Activated effector memory CD4-positive, alpha-beta T cell treated with anti-CD3 and anti-CD28 coated beads, Interleukin-2, amount 50 U/mL, for 16 hours (primary cell): ENCODE measurements at regions not wholly inside any gene's neighbourhood (a gene's known extent, or its start where the extent isn't known, plus 50 kb on each side); places are given as distances from the start of the nearest gene placed in this dataset.

ENCODE experiments used
- DNase-seq: peaks from one replicate; pipeline ENCODE4 v3.0.0-alpha.2; 2020

DNA sequence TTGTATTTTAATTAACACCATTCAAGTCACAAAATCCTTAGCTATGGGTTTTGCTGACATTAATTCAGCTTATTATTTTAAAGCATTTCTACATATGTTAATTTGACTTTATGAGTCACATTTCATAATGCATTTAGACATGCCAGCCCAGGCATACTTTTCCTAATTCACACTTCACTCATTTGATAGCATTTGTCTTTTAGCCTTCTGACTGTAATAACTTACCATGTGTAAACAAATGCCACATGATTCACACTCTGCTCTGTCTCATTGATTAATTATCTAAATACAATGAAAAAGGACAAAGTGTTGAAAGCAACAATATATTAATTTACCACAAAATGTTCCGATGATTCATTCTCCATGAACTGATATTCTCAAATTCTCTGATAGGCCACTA is 927.8 kb upstream of the EPHA6 start:
- DNase-seq = no peak

DNA sequence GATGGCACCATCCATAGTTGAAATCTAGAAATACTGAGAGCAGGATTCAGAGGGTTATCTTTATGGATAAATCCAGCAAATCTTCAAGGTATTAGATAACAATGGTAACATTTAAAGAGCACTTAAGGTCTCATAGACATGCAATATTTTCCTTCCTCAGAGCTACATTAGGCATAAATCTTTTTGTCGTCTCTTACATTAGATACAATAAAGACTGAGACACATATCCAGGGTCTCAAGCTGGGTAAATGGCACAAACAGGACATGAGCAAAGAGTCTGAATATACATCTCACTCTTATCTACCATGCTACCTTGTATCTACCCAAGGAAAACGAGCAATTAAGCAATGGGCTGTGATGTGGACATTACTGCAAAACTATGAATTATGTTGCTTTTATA is 927.3 kb upstream of the EPHA6 start:
- no peak for DNase-seq

DNA sequence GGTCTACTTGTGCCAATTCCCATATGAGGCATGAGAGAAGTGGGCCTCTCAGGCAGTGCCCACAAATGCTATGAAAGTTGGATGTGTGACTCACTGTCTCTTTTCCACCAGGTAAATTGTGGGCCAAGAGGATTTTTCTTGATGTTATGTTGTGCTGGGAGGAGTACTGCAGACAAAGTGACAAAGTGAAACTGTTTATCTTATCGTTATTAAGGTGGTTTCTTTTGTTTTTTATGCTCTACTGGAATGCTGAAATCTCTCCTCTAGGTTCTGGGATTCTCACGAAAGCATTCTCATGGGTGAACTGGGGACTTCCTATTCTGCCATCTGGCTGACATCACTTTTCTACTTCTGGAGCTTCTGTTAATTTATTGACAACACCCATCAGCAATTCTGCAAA is 919.6 kb upstream of the EPHA6 start:
- no peak for DNase-seq

DNA sequence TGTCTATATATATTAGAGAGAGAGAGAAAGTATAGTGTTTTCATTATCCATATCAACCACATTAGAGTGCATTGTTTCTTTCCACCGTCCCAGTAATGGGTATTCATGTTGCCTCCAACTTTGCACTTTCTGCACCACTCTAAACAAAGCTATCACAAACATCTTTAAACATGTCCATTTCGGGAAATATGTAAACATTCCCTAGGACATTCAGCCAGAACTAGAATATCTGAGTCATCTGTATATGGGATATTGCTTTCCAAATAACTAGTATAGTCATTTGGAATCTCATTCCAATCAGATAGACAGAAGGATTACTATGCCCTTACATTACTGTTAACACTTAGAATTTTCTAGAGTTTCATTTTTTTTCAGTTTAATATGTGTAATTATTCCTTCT is 914.9 kb upstream of the EPHA6 start:
- no peak for DNase-seq

DNA sequence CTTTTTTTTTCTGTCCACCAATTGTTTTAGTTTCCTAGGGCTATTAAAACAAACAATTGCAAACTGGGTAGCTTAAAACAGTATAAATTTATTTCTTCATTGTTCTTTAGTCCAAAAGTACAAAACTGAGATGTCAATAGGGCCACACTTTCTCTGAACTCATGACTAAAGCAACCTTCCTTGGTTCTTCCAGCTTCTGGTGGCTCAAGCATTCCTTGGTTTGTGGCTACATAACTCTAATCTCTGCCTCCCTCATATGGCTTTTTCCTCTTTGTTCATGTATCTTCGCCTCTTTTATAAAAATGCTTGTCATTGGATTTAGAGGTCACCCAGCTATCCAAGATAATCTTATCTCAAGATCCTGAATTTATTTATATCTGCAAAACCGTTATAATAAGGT is 914.5 kb upstream of the EPHA6 start:
- DNase-seq = no peak

DNA sequence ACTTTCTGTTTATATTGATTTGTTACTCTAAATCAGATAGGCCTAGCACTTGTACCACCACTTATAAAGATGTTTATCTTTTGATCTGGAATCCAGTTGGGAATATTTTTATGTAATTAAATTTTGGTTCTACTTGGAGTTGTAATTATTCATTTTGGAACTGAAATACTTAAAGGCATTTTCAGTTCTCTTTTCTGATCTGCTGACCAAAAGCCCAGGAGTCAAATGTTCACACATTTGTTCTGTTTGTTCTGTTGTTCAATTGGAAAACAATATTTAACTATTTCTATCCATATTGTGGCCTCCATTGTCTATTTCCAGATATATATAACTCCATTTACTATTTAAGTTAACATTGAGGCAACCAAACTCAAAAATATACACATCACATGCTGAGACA is 912.4 kb upstream of the EPHA6 start:
- no peak for DNase-seq

DNA sequence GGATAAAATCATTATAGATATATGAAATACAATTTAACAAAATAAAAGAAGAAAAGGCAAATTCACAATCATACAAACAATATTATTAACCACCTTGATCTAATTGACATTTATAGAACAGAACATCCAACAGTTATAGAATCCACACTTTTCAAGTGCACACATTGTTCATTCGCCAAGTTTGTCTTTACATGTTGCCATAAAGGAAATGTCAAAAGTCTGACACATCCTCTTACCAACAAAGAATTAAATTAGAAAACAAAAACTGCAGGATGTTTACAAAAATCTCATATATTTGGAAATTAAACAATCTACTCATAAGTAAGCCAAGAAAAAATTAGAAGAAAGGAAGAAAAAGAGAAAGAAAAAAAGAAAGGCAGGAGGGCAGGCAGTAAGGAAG is 909.2 kb upstream of the EPHA6 start:
- no peak for DNase-seq

DNA sequence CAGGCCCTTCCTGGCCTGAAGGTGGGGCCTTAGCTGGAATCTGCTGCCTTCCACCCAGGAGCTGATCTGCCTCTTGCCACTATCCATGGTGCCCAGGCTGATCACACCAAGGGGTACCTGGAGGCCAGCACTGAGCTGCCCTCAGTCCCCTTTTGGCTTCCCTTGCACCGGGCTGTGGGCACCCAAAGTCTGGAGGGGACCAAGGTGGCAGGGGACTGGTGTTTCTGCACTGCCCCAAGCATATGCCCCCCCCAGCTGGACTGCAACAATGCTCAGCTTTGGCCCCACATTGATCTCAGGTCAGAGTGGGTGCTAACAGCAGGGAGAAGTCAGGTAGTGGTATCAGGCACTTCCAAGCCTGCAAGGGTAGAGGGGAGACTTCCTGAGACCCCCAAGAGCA is 902.6 kb upstream of the EPHA6 start:
- DNase-seq = no peak

DNA sequence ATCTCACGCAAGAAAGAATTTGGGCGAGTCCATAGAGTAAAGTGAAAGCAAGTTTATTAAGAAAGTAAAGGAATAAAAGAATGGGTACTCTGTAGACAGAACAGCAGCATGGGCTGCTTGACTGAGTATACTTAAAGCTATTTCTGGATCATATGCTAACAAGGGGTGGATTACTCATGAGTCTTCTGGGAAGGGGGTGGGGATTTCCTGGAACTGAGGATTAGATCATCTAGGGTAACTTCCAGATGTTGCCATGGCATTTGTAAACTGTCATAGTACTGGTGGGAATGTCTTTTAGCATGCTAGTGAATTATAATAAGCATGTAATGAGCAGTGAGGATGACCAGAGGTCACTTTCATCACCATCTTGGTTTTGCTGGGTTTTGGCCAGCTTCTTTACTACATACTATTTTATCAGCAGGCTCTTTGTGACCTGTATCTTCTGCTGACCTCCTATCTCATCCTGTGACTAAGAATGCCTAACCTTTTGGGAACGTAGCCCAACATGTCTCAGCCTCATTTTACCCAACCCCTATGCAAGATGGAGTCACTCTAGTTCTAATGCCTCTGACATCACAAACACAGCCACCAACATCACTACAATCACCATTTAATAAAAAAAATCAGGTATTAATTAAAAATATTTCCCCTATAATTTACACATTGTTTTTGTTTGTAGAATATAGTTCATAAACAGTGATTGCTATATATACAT is 890.7 kb upstream of the EPHA6 start:
- no peak for DNase-seq

DNA sequence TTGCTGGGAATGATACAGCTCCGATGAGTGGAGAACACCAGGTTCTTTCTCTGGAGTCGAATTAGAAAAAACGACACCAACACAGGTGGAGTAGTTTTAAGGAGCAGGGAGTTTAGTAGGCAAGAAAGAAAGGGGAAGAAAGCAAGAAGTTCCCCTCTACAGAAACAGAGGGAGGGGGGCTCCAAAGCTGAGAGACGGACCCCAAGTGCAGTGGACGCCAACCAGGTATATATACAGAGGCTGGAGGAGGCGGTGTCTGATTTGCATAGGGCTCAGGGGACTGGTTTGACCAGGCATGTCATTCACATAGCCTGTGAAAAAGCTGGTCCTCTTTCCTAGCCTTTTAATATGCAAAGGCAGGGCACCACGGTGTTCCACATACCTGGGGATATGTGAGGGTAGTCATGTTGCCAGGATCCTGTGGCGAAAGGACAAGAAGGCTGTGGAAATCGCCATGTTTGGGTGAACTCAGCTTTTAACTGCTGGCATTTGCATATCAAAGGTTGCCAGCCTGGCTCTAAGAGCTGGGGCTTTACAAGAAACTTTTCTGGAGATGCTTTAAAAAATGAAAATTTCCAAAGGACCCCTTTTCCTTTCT is 887.4 kb upstream of the EPHA6 start:
- no peak for DNase-seq

DNA sequence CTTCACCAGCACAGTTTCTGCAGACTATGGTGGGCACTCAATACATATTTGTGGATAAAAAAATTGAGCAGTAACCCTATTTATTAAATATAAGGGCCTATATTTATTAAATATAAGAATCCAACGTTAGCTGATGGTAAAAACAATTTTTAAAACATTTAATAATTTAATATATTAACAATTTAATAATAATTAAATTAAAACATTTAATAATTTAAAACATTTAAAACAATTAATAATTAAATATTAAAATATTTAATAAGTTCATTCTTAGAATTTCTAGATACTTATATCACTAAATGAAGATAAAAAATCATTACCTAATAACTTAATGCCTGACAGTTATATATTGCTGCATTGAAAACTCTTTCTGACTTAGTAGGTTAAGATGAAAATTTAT is 880.2 kb upstream of the EPHA6 start:
- DNase-seq = no peak

DNA sequence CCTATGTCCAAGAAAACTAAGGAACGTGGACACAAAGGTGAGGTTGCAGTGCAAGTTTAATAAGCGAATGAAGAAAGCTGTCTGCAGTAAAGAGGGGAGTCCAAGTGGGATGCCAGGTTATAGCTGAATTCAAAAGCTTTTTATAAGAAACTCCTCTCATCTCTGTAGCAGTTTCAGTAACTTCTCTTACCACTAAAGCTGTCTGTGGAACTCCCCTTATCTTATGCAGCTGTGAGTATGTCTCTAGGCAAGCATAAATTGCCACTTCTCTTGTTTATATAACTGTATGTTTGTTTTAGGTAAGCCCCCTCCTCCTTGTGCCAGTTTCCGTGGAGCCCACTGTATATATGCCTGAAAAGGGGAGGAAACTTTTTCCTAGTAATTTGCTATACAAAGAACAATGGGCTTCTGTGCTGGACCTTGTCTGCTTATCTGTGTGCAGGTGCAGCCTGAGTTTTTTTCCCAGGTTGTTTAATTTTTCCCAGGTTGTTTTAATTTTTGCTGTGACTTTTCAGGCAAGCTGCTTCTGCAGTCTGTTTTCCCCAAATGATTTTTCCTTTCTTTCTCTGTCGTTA is 875.1 kb upstream of the EPHA6 start:
- no peak for DNase-seq

DNA sequence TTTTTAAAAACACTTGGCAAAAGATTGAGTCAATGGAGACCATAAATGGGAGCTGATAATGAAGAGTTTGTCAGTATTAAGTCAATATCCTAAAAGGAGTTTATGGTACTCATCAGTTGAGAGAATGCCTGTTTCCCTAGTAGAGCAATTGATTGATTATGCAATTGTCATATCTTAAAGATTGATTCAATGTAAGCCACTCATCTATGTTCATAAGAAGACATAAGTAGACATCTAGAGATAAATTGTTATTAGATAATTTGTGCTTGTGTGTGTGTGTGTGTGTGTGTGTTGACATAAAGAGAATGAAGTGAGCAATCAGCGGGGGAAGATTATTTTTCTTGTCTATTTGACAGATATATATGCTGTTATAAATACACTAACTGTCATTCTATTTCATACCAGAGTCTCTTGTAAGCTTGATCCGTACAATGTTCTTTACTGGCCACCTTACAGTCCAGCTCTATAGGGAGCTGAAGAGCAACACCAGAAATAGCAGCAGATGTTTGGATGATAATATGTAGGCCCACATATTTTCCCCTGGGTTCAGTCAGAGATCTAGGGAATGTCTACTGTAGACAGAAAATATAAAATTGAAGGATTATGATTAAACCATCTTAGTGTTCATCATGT is 848.6 kb upstream of the EPHA6 start:
- no peak for DNase-seq

DNA sequence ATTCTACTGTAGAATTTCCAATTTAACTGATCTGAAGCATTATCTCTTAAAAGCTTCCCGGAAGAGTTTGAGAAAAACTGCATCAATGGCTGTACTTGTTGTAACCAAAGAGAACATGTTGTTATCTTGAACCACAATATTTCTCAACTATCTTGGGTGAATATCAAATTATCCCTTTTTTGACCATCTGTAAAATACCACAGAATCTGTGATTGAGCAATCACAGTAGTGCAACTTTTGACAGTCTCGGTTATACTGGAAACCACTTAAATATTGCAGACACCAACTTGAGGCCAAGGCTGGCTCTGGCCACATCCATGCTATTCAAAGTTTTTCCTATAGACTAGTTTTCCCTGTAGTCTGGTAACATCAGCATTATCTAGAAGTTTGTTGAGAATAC is 842.8 kb upstream of the EPHA6 start:
- DNase-seq = no peak

DNA sequence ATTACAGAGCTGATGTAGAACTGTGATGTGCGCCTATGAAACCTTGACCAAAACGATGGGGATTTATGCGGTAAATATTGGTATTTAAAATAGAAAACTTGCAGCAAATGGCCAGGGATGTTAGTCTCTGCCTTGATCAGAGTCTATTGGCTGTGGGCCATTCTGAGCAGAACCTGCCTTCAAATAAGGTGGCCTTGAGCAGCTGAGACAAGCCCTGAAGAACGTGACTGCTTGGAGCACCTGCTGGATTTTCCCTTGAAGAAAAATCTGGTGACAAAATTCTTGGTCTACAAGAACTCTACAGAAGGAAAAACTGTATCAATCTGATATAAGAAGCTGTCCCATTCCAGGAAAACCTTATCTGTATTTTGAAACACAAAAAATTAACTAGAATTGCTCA is 820.1 kb upstream of the EPHA6 start:
- no peak for DNase-seq

DNA sequence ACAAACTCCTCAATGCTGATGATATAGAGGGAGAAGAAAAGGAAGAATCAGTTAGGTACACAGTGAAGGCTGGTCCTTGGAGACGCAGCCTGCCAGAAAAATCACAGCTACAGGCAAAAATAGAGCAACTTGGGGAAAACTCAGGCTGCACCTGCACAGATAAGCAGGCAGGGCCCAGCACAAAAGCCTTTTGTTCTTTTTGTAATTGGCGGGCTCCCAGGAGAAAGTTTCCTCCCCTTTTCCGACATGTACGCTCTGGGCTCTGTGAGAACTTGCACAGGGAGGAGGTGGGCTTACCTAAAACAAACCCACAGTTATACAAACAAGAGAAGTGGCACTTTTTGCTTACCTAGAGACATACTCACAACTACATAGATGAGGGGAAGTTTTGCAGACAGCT is 813.4 kb upstream of the EPHA6 start:
- no peak for DNase-seq

DNA sequence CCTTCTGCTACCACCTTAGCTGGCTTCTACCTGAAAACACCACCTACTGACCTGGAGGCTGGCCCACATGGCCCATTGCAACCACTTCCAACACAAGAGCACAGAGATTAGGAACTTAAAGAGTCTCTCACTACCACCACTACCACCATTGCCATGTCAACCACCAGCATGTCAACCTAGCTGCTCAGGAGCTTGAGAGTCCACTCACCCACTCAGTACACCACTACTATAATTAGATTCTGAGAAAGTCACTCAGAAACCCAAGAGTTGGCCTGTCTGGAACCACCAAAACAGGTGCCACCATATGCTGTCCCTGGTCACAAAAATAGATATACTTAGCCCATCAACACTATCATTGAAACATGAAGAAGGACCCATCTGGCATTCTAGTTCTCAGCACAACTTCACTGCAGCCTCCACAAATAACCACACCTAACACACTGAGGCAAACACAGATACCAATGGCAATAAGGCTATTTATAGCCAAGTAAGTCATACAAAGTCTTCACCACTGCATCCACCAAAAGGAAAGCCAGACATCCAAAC is 806.7 kb upstream of the EPHA6 start:
- no peak for DNase-seq

DNA sequence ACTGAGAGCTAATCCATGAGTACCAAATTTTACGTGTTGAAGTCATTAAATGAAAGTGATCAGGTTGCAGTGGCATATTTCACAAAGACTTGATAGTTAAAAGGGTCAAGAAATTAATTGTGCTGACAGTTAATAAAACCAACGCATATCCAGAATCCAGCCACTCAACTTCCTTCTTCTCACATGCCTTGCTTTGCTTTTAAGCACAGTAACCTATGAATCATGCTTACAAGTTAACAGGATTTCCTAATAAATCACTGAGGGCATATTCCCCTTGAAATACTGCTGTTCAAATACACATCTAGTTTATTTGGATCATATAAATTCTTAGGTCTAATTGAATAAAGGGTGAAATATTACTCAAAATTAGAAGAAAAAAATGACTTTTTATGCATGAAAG is 801.5 kb upstream of the EPHA6 start:
- DNase-seq = no peak

DNA sequence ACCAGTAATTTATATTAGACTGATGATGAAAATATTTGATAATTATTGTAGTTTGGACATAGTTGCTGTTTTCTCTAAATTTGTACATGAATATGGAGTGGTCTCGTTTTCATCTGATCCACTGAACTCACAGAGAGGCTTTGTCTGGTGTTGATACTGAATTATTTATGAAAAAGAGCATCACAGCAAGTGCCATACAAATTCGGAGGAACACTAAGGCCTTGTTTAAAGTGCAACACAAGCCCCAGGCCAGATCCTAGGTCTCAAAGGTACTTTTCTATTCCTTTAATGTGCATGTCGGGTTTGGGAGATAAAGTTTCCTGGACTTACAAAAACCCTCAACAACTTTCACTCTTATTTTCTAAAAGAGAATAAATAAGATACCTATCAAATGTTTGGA is 796.8 kb upstream of the EPHA6 start:
- DNase-seq = no peak

DNA sequence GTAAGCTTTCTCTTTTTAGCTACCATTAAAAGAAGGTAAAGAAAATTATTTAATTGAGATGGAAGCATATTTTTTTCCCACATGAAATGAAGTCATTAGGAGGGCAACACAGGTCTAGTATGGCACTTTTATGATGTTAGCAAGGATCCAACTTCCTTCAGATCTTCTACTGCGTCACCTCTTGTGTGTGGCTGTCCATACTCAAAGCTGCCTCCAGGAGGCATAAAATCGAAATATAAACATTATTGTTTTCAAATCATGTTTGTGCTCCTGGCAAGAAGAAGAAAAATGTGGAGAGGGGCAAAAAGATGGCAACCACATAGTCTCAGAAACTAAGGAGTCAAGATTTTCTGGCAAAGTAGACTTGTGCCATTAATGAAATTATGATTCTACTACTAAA is 791.7 kb upstream of the EPHA6 start:
- no peak for DNase-seq

DNA sequence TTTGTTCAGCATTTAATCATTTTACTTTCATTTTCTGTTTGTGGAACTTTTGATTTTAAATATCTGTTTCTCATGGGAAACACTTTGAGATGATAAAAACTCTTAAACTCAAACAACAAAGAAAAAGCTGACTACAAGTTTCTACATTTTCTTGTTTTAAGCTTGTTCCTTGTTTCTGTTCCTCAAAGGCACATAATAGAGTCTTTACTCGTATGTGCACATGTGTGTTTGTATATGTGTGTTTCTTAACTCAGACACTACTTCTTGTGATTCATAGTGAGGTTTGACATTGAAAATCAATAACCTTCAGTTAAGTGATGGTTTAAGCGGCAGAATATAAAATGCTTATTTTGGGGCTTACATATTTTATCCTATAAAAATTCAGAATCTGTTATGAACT is 786.7 kb upstream of the EPHA6 start:
- DNase-seq = no peak

DNA sequence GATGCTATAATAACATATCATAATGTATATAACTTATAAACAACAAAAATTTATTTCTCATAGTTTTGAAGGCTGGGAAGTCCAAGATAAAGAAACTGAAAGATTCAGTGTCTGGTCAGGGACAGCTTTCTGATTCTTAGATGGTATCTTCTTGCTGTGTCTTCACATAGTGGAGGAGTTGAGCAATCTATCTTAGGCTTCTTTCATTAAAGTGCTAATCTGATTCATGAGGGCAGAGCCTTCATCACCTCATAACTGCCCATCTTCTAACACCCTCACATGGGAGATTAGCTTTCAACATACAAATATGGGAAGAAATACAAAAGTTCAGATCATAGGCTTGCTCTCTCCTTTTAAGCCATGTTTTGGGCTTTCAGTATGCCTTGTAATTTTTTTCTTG is 774.8 kb upstream of the EPHA6 start:
- DNase-seq = no peak

DNA sequence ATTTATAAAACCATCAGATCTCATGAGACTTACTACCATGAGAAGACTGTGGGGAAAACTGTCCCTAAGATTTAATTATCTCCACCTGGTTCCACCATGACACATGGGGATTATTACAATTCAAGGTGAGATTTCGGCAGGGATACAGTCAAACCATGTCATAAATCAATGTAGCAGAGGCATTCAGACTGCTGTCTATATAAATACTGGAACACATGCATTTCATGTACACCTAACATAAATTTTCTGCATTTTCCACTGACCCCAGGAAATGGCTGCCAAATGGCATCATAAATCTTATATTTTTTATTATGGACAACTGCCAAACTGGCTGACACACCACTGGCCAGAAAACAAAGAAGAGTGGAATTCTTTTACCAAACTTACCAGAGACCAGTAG is 755.1 kb upstream of the EPHA6 start:
- DNase-seq = no peak

DNA sequence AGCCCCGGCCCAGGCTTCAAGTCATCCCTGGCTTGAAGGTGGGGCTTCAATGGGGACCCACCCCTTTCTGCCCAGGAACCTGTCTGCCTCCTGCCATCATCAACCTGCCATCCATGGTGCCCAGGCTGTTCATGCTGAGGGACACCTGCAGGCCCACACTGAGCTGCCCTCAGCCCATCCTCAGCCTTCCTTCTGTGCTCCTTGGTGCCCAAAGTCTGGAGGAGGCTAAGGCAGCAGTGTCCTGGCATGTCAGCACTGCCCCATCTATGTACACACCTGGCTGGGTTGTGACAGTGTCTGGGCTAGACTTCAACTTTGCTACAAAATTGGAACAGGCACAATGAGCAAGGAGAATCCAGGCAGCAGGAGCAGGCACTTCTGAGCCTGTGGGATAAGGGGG is 745.3 kb upstream of the EPHA6 start:
- no peak for DNase-seq
